ENCODE measurements at regions not wholly inside any gene's neighbourhood (a gene's known extent, or its start where the extent isn't known, plus 50 kb on each side); places are given as distances from the start of the nearest gene placed in this dataset.

DNA sequence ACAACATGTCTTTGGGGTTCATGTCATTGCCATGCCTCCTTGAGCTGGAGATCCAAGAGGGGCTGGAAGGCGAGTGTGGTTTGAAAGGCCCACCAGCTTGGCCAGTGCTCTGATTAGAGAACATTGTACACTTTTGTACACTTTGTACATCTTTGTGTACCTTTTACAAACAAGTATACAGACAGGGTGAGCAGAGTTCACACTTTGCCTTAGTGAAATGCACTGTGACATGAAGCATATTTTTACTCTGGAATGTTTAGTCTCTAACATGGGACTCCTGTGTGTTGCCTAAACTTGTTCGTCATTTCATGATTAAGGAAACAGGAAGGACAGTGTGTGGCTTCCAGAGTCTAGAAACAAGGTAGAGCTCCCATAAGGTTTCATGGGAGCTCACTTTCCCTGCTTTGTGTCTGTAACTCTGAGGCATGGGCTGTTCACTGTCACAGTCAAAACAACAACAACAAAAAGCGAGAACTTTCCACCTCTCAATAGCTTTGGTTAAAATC is 225.8 kb upstream of the SOX4 start:
- no peak overlapping the region for H3K4me3 ChIP-seq (ENCODE audit: low read length)
- DNase-seq (ENCODE audit: low read depth, low spot score): no peak

DNA sequence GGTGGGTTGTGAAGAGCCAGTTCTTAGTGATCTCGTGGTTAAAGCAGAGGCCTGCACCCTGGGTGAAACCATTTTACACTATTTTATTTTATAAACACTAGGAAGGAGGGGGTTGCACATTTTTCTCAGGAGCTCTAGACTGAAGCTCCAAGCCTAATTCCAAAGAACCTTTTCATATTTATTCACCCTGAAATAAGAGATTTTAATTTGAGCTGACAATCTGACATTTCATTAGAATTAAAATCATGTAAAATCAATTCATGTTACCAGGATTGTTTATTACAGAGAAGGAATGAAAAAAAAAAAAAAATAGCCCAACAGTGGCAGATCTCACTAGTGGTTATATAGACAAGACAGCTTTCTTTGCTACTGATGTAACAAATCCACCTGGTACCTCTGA is 222.5 kb upstream of the SOX4 start:
- DNase-seq (ENCODE audit: low read depth, low spot score): no peak
- H3K4me3 ChIP-seq (ENCODE audit: low read length): no peak overlapping the region

DNA sequence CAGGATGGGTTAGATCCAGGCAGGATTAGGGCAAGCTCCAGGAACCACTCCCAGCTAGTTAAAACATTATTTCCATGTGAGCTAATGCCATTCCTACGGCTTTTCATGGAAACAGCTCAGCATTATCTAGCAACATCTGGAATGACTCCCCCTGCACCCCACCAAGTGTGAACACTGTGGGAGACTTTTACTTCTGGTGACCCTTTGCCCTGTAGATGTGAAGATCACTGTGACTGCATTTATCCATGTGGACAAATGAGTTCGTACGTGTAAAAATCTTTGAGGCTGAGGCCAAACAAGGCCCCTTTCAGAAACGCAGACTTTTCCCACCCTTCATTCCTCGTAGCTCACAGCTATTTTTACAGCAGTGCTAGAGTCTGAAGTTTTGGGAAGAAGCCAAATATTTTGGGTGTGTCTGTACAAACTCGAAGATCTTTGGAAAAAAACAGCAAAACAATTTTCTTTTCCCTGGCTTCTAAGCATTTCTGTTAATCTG is 221.8 kb upstream of the SOX4 start:
- no peak overlapping the region for H3K4me3 ChIP-seq (ENCODE audit: low read length)
- no peak for DNase-seq (ENCODE audit: low read depth, low spot score)

DNA sequence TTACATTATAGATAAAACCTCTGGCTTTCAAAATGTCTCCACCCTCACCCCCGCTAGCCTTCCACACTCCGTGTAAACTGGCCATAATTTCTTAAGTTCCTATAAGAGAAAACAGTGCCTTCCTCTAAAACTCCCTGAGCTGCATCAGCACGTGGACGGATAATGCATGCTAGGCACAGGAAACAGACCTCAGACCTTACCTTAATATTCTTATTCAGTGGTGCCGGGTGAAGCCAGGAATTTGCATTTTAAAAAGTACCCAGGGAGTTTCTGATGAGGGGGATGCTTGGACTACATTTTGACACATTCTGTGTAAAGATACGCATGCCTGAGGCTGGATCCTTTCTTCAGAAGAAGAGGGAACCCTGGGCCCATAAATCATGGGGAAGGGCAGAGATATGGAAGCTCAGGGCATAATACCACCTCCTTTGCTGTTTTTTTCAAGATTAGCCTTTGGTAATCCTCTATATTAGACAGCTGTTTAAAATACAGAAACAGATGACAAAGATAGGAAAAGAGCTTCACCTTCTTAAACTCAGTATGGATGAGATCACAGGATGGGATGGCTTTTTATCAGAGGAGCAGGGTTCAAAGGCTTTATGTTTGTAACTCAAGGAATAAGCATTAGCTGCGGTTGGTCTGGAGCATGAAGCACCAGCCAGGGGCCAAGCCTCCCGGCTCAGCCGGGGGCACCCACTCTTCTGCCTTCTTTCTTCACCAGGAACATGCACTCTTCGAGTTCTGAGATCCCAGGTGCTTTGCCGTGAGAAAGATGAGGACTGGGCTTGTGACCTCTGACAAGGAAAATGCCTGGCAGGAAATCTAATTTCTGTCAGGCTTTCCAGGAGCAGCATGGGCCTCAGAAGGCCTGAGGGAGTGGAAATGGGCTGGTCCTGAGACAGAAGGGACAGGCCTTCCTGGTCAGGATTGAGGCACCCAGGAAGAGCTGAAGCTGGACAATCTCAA is 218.1 kb upstream of the SOX4 start:
- no peak overlapping the region for H3K4me3 ChIP-seq (ENCODE audit: low read length)
- no peak for DNase-seq (ENCODE audit: low read depth, low spot score)

DNA sequence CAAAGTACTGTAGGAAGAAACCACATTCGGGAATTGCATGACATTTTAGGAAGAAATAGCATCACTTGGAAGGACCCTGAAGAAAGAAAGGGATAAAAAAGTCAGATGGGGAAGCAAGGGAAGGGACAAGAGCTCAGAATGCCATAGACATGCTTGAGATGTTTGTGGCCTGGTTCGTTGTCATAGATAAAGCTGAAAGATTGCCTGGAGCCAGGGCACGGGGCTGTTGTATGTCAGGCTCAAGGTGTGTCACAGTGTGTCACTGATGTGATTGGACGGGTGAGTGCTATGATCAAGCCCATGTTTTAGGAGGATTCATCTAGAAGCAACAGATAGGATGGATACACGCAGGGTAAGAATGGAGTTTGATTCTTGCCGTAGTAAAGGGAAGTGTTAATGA is 216.2 kb upstream of the SOX4 start:
- H3K4me3 ChIP-seq (ENCODE audit: low read length): no peak overlapping the region
- DNase-seq (ENCODE audit: low read depth, low spot score): no peak

DNA sequence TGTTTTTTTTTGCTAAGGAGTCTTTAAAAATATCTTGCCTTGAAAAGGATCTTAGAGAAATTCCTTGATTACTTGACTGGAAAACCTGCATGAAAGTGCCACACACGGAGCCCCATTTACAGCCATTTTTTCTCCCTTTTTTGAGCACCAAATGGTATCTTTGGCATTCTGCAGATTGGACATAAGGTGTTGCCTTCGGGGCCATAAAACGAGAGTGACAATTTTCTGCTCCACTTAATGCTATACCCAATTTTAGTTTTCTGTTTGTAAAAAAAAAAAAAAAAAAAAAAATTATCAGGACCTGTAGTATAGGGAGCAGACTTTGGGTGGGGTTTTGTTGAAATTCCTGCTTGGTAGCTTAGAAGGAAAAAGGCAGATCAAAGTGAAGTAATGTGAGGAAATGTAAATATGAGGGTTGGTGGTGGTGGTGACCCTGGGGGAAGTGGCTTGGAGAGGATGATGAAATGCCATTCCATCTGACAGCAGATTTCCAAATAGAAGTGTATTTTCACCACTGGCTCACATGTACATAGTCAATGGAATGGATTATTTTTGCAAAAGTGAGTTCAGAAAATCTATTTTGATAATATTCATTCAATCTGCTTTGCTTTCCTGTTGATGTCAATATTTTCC is 212.1 kb upstream of the SOX4 start:
- no peak for DNase-seq (ENCODE audit: low read depth, low spot score)
- H3K4me3 ChIP-seq (ENCODE audit: low read length): no peak overlapping the region

DNA sequence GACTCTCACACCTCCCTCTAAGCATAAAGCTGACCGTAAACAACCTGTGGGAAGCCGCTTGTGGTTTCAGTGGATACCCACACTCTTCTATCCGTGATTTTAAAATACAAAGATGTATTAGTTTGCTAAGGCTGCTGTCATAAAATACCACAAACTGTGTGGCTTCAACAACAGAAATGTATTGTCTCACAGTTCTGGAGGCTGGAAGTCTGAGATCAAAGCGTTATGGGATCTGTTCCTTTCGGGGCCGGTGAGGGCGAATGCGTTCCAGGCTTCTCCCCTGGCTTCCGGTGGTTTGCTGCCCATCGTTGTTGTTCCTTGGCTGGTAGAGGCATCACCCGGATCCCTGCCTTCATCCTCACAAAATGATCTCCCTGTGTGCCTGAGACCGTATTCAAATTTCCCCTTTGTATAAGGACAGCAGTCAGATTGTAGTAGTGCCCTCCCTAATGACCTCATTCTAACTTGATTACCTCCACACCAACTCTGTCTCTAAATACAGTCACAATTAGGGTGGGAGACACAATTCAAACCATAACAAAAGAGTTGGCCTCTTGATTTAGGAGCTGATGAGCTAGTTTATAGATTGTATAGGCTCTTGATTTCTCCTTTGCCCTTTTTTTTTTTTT is 210.6 kb upstream of the SOX4 start:
- H3K4me3 ChIP-seq (ENCODE audit: low read length): no peak overlapping the region
- DNase-seq (ENCODE audit: low read depth, low spot score): no peak

DNA sequence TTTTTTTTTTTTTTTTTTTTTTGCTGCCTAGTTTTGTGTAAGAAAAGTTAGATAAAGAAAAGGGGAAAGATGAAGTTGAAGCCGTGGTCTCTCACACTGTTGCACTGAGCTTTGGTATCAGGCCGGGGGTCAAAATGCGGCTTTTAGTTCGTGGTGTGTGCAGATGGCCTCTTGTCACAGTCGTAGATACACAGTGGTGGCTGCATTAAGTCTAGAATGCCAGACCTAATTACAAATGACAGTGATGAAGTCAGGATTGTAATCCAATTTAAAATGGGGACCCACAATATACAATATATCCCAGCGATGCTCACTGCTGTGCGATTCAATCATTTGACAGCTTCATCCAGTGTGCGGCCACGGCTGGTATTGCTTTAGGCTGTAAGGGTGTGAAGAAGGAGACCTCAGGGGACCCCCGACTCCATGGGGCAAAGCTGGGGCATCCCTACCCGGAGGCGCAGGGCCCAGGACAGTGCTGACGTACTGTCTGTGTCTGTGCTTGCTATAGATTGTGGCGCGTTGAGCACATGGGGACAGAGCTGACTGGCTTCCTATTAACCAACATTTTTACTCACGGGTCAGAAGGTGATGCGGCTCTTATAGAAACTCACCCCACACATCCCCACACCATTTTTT is 210.0 kb upstream of the SOX4 start:
- no peak for DNase-seq (ENCODE audit: low read depth, low spot score)

DNA sequence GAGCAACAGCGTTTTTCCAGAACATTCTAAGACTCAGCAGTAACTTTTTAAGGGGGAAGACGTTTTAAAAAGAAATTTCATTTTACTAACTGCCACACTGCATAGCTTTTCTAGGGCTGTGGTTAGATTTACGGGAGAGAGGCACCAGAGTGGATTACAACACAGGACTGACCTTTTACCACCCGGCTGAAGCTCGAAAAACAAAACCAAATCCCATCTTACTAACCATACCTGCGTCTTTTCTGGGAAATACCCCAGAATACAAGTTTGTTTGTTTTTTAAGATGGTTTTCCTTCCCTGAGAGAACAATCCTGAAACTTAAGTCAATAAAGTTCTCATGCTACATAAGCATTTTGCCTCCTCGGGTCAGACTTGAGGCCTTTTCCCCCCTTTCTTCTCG is 209.3 kb upstream of the SOX4 start:
- no peak overlapping the region for H3K4me3 ChIP-seq (ENCODE audit: low read length)
- DNase-seq (ENCODE audit: low read depth, low spot score): no peak

More for the DNA sequence above, 210.0 kb upstream of the SOX4 start:
- H3K4me3 ChIP-seq (ENCODE audit: low read length): no peak overlapping the region

DNA sequence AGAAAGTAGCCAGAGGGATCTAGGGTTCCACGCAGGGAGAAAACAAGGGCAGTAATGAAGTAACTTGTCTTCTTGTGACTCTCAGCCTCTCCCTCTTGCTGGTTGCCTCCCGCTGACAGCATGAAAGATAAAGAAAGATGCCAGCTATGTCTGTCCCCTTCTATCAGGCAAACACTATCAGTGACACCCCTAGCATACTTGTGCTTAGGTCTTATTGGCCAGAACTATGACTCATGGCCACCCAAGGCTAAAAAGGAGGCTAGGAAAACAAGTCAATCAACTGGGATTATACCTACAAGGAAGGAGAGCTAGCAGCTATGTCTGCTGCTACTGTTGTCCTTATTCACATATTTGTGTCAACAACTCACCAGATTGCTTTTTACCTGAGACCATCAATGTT is 206.8 kb upstream of the SOX4 start:
- no peak overlapping the region for H3K4me3 ChIP-seq (ENCODE audit: low read length)
- no peak for DNase-seq (ENCODE audit: low read depth, low spot score)

DNA sequence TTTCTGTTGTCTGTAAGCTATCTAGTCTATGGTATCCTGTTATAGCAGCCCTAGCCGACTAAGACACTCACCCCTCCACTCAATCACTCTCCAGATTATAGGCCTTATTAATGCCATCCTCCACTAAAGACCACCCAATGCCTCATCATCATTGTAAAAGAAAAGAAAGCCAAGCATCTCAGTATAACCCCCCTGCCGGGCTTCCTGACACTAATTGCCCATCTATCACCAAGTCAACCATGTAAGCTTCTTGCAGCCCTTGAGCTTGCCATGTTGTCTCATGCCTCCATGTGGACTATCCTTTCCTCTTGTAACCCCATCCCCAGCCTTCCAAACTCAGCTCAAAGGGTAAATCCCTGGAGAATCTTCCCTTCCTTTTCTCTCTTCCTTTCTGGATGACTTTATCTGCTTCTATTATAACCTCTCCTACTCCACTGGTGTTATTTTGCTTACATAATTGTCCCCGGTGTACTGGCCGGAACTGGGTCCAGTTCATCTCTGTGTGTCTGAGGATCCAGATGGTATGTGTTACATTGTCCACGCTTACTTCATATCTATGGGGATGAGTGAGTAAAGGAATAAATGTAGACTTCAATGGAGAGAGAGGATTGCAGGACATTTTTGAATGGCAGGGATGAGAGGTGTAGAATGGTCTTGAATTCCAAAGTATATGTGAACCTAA is 202.9 kb upstream of the SOX4 start:
- no peak overlapping the region for H3K4me3 ChIP-seq (ENCODE audit: low read length)
- DNase-seq (ENCODE audit: low read depth, low spot score): no peak

DNA sequence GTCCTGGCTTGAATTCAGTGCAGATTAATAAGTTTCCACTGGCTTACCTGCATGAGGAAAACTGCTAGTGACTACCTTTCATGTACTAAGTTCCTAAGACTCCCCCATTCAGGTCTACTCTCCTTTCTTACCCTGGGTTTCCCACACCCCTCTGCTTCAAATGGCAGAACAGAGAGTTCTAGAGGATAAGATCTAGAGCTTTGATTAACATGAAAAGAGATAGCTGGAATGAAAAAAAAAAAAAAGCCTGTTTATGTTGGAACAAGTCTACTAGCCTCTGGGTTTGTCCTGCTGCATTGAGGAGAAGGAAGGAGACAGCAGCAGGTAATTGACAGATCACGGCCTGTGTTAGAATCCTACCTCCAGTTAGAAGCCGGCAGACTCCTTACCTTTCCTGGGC is 201.4 kb upstream of the SOX4 start:
- H3K4me3 ChIP-seq (ENCODE audit: low read length): no peak overlapping the region
- DNase-seq (ENCODE audit: low read depth, low spot score): no peak

DNA sequence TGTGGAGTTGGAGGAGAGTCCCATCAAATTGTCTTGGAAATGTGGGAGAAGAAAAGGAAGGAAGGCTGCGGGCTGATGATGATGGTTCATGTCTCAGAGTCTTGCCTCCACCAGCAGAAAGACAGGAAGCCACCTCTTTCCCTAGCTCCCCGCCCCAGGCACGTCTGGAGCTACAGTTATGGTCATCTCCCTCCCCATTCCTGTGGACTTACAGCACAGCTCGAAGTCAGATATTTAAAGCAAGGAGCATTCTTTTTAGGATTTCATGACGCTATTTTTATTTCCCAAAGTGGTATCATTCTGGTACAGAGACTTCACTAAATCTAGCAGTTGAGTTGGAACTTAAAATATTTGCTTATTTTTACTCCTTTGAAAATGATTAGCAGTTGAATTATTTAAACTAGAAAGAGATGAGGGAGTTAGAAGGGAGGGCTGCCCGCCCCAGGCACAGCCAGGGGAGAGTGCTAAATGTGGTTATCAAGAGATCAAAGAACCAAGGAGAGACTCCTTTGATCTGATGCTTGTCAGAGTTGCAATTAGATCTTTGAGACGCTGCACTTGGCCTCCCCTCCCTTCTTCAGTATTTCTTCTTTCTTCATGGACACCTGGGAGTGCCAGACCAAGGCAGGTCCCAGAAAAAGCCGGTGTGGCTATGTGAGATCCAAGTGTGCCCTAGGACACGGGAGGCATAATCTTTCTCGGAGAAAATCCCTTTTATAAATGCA is 199.9 kb upstream of the SOX4 start:
- H3K4me3 ChIP-seq (ENCODE audit: low read length): no peak overlapping the region
- peak; percentile 63 for DNase-seq (ENCODE audit: low read depth, low spot score)

DNA sequence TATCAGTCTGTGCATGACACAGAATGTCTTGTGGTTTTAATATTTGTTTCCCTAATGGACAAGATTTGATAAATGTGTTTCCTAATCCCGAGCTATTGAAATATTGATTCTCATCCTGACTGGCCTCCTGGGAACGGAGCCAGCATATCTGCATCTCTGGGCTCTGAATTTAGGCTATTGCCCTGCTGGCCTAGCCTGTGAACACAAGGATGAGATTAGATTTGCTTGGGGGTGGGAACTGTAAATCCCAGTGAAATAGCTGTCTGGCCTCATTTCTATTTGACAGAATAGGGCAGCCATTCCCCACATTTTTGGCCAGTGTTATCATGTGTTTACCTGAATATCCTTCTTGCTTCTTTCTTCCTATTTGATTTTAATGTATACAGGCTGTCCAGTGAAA is 198.4 kb upstream of the SOX4 start:
- no peak for DNase-seq (ENCODE audit: low read depth, low spot score)
- H3K4me3 ChIP-seq (ENCODE audit: low read length): no peak overlapping the region

DNA sequence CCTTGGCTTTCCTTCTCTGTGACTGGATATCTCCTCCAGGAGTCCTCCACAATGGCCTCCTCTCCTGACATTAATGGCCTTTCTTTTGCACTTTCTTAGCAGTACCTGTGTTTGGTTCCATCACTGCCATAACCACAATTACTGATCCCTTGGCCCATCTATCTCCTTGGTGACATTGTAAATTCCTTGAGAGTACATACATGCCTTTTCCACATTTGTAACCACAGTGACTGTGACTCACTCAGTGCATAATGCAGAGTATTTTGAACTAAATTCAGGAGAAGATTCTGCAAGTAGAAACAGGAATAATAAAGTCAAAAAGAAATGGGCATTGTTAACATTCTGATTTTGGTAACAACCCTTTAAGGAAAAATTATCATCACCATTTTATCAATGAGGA is 197.2 kb upstream of the SOX4 start:
- DNase-seq (ENCODE audit: low read depth, low spot score): no peak

DNA sequence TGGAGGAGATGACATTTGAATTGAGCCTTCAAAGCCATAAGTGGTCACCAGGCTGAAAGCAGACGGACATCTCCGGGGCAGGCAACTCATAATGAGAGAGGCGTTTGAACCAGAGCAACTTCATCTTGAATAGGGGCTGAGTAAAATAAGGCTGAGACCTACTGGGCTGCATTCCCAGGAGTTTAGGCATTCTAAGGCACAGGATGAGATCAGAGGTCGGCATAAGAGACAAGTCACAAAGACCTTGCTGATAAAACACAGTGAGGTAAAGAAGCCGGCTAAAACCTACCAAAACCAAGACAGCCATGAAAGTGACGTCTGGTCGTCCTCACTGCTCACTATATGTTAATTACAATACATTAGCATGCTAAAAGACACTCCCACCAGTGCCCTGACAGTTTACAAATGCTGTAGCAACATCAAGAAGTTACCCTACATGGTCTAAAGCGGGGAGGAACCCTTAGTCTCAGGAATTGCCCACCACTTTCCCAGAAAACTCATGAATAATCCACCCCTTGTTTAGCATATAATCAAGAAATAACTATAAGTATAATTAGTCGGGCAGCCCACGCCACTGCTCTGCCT is 194.7 kb upstream of the SOX4 start:
- no peak for DNase-seq (ENCODE audit: low read depth, low spot score)
- H3K4me3 ChIP-seq (ENCODE audit: low read length): no peak overlapping the region

More for the DNA sequence above, 197.2 kb upstream of the SOX4 start:
- no peak overlapping the region for H3K4me3 ChIP-seq (ENCODE audit: low read length)

DNA sequence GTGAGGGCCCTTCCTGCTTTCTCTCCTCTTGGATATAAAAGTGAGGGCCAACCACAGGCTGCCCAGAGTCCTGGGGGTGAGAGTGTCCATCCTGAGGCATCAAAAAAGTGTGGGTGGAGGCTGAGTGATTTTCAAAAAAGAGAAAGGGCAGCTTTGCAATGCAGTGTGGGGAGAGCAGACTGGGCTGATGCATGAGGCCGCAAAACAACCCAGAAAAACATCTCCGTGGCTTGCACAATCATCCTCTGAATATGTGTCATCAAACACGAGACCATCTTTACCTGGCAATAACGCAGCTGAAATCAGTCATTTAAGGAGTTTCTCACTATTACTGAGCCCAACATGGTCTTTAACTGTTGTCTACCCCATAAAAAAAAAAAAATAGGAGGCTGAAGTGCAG is 191.2 kb upstream of the SOX4 start:
- no peak overlapping the region for H3K4me3 ChIP-seq (ENCODE audit: low read length)
- no peak for DNase-seq (ENCODE audit: low read depth, low spot score)

DNA sequence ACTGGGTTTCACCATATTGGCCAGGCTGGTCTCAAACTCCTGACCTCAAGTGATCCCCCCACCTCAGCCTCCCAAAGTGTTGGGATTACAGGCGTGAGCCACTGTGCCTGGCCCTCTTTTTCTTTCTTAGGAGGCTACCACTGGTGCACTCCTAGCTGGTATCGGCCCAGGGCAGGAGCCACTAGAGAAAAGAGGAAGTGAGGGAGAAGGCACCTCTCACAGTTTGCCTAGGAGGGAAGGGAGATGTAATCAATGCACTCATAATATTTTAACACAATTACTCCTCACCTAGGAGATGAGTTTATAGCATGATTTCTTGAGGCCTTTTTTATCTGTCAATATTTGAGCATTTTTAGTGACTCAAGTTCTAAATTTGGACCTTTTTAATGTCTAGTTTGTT is 189.0 kb upstream of the SOX4 start:
- no peak overlapping the region for H3K4me3 ChIP-seq (ENCODE audit: low read length)
- DNase-seq (ENCODE audit: low read depth, low spot score): no peak

Measured in Jurkat, Clone E6-1 (cell line).